Liver (tissue), 7 donors: ENCODE measurements at regions not wholly inside any gene's neighbourhood (a gene's known extent, or its start where the extent isn't known, plus 50 kb on each side); places are given as distances from the start of the nearest gene placed in this dataset.

ENCODE experiments used
- DNase-seq: peaks from one replicate; pipeline ENCODE4 v3.0.0-alpha.2; 2017; ENCODE audit warnings: low spot score
- H3K27ac ChIP-seq, 2 donors: one replicate each; pipeline ENCODE4 v1.7.0; 2013; ENCODE audit warnings: inconsistent platforms in 2 of 2, low read length in 2 of 2, control low read depth in 1 of 2, low read depth in 1 of 2, mild to moderate bottlenecking in 1 of 2
- H3K27me3 ChIP-seq, 4 donors: one replicate each; pipeline versions ENCODE4 v1.6.1 to v1.7.0; 2013; ENCODE audit warnings: low read length in 3 of 4, inconsistent platforms in 1 of 4, mild to moderate bottlenecking in 1 of 4, moderate library complexity in 1 of 4; ENCODE audit not compliant: control insufficient read depth in 4 of 4, insufficient read depth in 4 of 4
- H3K36me3 ChIP-seq, 4 donors: one replicate each; pipeline versions ENCODE4 v1.6.1 to v1.7.0; 2013; ENCODE audit warnings: low read length in 3 of 4, mild to moderate bottlenecking in 3 of 4, low read depth in 1 of 4, moderate library complexity in 1 of 4; ENCODE audit not compliant: control insufficient read depth in 4 of 4, insufficient read depth in 3 of 4
- H3K4me1 ChIP-seq, 4 donors: one replicate each; pipeline versions ENCODE4 v1.6.1 to v1.7.0; 2013; ENCODE audit warnings: low read length in 3 of 4, mild to moderate bottlenecking in 3 of 4, moderate library complexity in 1 of 4; ENCODE audit not compliant: control insufficient read depth in 4 of 4, insufficient read depth in 4 of 4
- H3K4me3 ChIP-seq, 3 donors: one replicate each; pipeline versions ENCODE4 v1.6.1 to v1.7.0; 2013; ENCODE audit warnings: low read length in 3 of 3, control low read depth in 1 of 3, low read depth in 1 of 3, mild to moderate bottlenecking in 1 of 3
- H3K9ac ChIP-seq, 2 donors: one replicate each; pipeline ENCODE4 v1.7.0; 2013; ENCODE audit warnings: low read length in 2 of 2, mild to moderate bottlenecking in 2 of 2, moderate library complexity in 2 of 2, control low read depth in 1 of 2, low read depth in 1 of 2
- H3K9me3 ChIP-seq, 4 donors: one replicate each; pipeline versions ENCODE4 v1.6.1 to v1.7.0; 2013; ENCODE audit warnings: low read length in 3 of 4; ENCODE audit not compliant: control insufficient read depth in 4 of 4
- FOXA1 ChIP-seq: IDR thresholded peaks from 2 replicates; pipeline ENCODE4 v1.6.1; 2016; ENCODE audit warnings: antibody characterized with exemption
- FOXA2 ChIP-seq: IDR thresholded peaks from 2 replicates; pipeline ENCODE4 v1.6.1; 2016; ENCODE audit warnings: antibody characterized with exemption
- HNF4A ChIP-seq, 2 donors: conservative IDR thresholded peaks; 2 replicates each; pipeline ENCODE4 v1.6.1; 2016; ENCODE audit warnings: antibody characterized with exemption in 2 of 2, mild to moderate bottlenecking in 2 of 2
- JUND ChIP-seq, 2 donors: IDR thresholded peaks; 2 replicates each; pipeline ENCODE4 v1.6.1; 2016; ENCODE audit warnings: antibody characterized with exemption in 2 of 2
- NR2F2 ChIP-seq: IDR thresholded peaks from 2 replicates; pipeline ENCODE4 v1.6.1; 2016; ENCODE audit warnings: antibody characterized with exemption
- RXRA ChIP-seq, 2 donors: IDR thresholded peaks; 2 replicates each; pipeline ENCODE4 v1.6.1; 2017 to 2018; ENCODE audit warnings: antibody characterized with exemption in 2 of 2, mild to moderate bottlenecking in 1 of 2
- TAF1 ChIP-seq: conservative IDR thresholded peaks from 2 replicates; pipeline ENCODE4 v1.6.1; 2016; ENCODE audit warnings: antibody characterized with exemption, mild to moderate bottlenecking
- YY1 ChIP-seq: IDR thresholded peaks from 2 replicates; pipeline ENCODE4 v1.6.1; 2016; ENCODE audit warnings: antibody characterized with exemption, mild to moderate bottlenecking
- WGBS: extraction: QIAGEN DNeasy Blood & Tissue Kit; methylation state at CpG from one replicate; pipeline ENCODE4 v1.1.7; 2013; 5-methylcytosine and 5-hydroxymethylcytosine counted together
- TF ChIP-seq, protein P1 (sequence below): IDR thresholded peaks from 2 replicates; pipeline ENCODE4 v1.6.1; 2016; ENCODE audit warnings: antibody characterized with exemption
- TF ChIP-seq, protein P2 (sequence below): IDR thresholded peaks from 2 replicates; pipeline ENCODE4 v1.6.1; 2016; ENCODE audit warnings: antibody characterized with exemption
- TF ChIP-seq, protein P3 (sequence below): IDR thresholded peaks from 2 replicates; pipeline ENCODE4 v1.6.1; 2016; ENCODE audit warnings: antibody characterized with exemption, mild to moderate bottlenecking
- donor health status: healthy.
- donor health status: healthy.
- donor health status: healthy.
- donor health status: healthy.

DNA sequence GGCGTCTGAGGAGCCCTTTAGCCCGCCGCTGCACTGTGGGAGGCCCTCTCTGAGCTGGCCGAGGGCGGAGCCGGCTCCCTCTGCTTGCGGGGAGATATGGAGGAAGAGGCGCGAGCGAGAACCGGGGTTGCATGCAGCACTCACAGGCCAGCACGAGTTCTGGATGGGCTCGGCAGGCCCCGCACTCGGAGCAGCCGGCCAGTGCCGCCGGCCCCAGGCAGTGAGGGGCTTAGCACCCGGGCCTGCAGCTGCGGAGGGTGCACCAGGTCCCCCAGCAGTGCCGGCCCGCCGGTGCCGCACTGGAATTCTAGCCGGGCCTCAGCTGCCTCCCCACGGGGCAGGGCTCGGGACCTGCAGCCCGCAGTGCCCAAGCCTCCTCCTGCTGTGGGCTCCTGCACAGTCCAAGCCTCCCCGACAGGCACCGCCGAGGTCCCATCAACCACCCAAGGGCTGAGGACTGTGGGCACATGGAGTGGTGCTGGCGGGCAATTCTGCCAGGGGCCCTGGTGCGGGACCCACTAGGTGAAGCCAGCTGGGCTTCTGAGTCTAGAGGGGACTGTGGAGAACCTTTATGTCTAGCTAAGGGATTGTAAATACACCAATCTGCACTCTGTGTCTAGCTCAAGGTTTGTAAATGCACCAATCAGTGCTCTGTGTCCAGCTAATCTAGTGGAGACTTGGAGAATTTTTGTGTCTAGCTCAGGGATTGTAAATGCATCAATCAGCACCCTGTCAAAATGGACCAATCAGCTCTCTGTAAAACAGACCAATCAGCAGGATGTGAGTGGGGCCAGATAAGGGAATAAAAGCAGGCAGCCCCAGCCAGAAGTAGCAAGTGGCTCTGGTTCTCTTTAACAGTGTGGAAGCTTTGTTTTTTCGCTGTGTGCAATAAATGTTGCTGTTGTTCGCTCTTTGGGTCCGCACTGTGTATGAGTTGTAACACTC, 329.7 kb upstream of the JARID2 start:
- Histone ChIP-seq H3K4me1 (peaks cover 0 to 3% (median 0%) of the 10 kb centered on the region in 4 donors), H3K27ac (no peak overlapping the region), H3K4me3 (no peak overlapping the region), H3K9me3 (no peaks in the 10 kb centered on the region), H3K9ac (no peak overlapping the region), H3K27me3 (no peaks in the 10 kb centered on the region), H3K36me3 (no peaks in the 10 kb centered on the region)
- WGBS: 96% methylated on average over 36 of the region's 36 CpGs
- no peak for DNase-seq
- TF ChIP-seq TAF1: no peak
- TF ChIP-seq FOXA1: no peak
- TF ChIP-seq, protein P1, sequence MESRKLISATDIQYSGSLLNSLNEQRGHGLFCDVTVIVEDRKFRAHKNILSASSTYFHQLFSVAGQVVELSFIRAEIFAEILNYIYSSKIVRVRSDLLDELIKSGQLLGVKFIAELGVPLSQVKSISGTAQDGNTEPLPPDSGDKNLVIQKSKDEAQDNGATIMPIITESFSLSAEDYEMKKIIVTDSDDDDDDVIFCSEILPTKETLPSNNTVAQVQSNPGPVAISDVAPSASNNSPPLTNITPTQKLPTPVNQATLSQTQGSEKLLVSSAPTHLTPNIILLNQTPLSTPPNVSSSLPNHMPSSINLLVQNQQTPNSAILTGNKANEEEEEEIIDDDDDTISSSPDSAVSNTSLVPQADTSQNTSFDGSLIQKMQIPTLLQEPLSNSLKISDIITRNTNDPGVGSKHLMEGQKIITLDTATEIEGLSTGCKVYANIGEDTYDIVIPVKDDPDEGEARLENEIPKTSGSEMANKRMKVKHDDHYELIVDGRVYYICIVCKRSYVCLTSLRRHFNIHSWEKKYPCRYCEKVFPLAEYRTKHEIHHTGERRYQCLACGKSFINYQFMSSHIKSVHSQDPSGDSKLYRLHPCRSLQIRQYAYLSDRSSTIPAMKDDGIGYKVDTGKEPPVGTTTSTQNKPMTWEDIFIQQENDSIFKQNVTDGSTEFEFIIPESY: no peak
- TF ChIP-seq JUND (IDR thresholded peaks at IDR 0.05): no peak
- no peak for TF ChIP-seq HNF4A (conservative IDR thresholded peaks at IDR 0.05)
- TF ChIP-seq RXRA (IDR thresholded peaks at IDR 0.05): no peak
- no peak for TF ChIP-seq NR2F2
- TF ChIP-seq FOXA2: no peak

DNA sequence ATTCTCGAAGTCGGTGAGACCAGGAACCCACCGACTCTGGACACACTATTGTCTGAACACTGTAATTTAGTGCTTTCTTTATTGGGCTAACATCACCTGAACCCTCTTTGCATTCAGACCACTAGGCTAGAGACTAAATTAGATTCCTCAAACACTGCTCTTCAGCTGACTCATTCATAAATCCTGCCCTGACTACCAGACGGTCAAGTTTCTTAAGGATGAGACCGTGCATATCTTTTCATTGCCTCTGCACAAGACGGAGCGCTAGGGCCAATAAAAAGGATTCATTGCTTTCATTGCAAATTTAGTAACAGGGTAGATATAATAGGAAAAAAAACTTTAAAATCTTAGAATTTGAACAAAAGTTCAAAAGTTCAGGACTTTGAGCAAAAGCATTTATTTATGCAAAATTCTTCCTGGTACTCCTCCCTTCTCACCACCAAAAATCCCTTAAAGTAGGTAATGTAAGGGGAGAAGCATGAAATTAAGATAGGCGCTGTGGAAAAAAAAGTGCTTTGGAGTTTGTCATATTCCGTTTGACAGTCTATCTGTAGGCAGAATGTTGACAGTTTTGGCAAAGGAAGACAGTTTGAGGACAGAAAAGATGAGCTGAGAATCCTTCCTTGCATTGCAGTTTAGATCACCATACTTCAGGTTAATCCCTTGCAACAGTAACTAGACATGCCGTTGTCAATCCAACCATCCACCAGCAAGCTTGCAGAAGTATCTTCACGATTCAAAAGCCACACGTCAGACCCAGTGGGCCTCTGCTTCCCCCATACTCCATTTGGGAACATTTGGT, 328.6 kb upstream of the JARID2 start:
- DNase-seq: no peak
- Histone ChIP-seq H3K27ac (no peak overlapping the region), H3K4me1 (peaks cover 0 to 6% (median 0%) of the 10 kb centered on the region in 4 donors), H3K36me3 (no peaks in the 10 kb centered on the region), H3K4me3 (no peak overlapping the region), H3K9ac (no peak overlapping the region), H3K27me3 (no peaks in the 10 kb centered on the region), H3K9me3 (no peaks in the 10 kb centered on the region)
- WGBS: 79% methylated on average over 12 of the region's 12 CpGs
- TF ChIP-seq JUND (IDR thresholded peaks at IDR 0.05) (no peak), HNF4A (conservative IDR thresholded peaks at IDR 0.05) (no peak), FOXA1 (no peak), TAF1 (no peak), FOXA2 (no peak), YY1 (no peak)
- TF ChIP-seq, protein P2, sequence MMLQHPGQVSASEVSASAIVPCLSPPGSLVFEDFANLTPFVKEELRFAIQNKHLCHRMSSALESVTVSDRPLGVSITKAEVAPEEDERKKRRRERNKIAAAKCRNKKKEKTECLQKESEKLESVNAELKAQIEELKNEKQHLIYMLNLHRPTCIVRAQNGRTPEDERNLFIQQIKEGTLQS: no peak
- TF ChIP-seq, protein P3, sequence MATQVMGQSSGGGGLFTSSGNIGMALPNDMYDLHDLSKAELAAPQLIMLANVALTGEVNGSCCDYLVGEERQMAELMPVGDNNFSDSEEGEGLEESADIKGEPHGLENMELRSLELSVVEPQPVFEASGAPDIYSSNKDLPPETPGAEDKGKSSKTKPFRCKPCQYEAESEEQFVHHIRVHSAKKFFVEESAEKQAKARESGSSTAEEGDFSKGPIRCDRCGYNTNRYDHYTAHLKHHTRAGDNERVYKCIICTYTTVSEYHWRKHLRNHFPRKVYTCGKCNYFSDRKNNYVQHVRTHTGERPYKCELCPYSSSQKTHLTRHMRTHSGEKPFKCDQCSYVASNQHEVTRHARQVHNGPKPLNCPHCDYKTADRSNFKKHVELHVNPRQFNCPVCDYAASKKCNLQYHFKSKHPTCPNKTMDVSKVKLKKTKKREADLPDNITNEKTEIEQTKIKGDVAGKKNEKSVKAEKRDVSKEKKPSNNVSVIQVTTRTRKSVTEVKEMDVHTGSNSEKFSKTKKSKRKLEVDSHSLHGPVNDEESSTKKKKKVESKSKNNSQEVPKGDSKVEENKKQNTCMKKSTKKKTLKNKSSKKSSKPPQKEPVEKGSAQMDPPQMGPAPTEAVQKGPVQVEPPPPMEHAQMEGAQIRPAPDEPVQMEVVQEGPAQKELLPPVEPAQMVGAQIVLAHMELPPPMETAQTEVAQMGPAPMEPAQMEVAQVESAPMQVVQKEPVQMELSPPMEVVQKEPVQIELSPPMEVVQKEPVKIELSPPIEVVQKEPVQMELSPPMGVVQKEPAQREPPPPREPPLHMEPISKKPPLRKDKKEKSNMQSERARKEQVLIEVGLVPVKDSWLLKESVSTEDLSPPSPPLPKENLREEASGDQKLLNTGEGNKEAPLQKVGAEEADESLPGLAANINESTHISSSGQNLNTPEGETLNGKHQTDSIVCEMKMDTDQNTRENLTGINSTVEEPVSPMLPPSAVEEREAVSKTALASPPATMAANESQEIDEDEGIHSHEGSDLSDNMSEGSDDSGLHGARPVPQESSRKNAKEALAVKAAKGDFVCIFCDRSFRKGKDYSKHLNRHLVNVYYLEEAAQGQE: no peak
